ENCODE measurements at regions not wholly inside any gene's neighbourhood (a gene's known extent, or its start where the extent isn't known, plus 50 kb on each side); places are given as distances from the start of the nearest gene placed in this dataset.

GRCh38 chr7:27382307-27382706 is 139.7 kb downstream of the EVX1 start:
- H3F3A ChIP-seq (ENCODE audit: low read length, unreplicated experiment): no peaks in the 10 kb centered on the region
- no peaks in the 10 kb centered on the region for H3K4me1 ChIP-seq (ENCODE audit: insufficient read depth, low read length)
- no peaks in the 10 kb centered on the region for H3K9me2 ChIP-seq (replicated peaks; ENCODE audit: low read length)
- TF ChIP-seq CTCF (conservative IDR thresholded peaks at IDR 0.05; ENCODE audit: low read depth, low read length) (no peak), EZH2 (IDR thresholded peaks at IDR 0.05; ENCODE audit: low read length, unreplicated experiment) (no peak), EZH2phosphoT487 (IDR thresholded peaks at IDR 0.05; ENCODE audit: borderline replicate concordance, low read length) (no peak)
- no peak overlapping the region for H3K9ac ChIP-seq (ENCODE audit: low read length)
- H3K79me2 ChIP-seq (ENCODE audit: low read length): no peaks in the 10 kb centered on the region
- H3K9me3 ChIP-seq (ENCODE audit: low read length): no peaks in the 10 kb centered on the region
- ATAC-seq (no peak), DNase-seq (no peak)
- H3K4me3 ChIP-seq (ENCODE audit: low read length): no peak overlapping the region
- intact Hi-C loops (cut with micrococcal nuclease): no loop called here
- BruUV-seq (replicated peaks): no TSS peak
- H3K27ac ChIP-seq (ENCODE audit: low read length): no peak overlapping the region
- H3K27me3 ChIP-seq (ENCODE audit: low read length): no peaks in the 10 kb centered on the region
- no peak overlapping the region for H3K4me2 ChIP-seq (ENCODE audit: low read length)
- ChIA-PET POLR2A (ENCODE audit: unreplicated experiment) (no interaction called here), CTCF (no interaction called here)
- H4K20me1 ChIP-seq (ENCODE audit: low read length): no peaks in the 10 kb centered on the region
- no peaks in the 10 kb centered on the region for H3K36me3 ChIP-seq (ENCODE audit: low read depth, low read length)
- H2AFZ ChIP-seq (ENCODE audit: low read length): no peak overlapping the region

GRCh38 chr7:27386581-27386980 is 144.0 kb downstream of the EVX1 start:
- BruUV-seq (replicated peaks): no TSS peak
- Histone ChIP-seq H3K27ac (ENCODE audit: low read length) (no peak overlapping the region), H3K79me2 (ENCODE audit: low read length) (no peaks in the 10 kb centered on the region), H3K4me2 (ENCODE audit: low read length) (no peak overlapping the region), H3K27me3 (ENCODE audit: low read length) (no peaks in the 10 kb centered on the region), H3F3A (ENCODE audit: low read length, unreplicated experiment) (no peaks in the 10 kb centered on the region), H3K36me3 (ENCODE audit: low read depth, low read length) (no peaks in the 10 kb centered on the region), H3K4me3 (ENCODE audit: low read length) (no peak overlapping the region), H2AFZ (ENCODE audit: low read length) (no peak overlapping the region), H3K9me2 (replicated peaks; ENCODE audit: low read length) (no peaks in the 10 kb centered on the region), H3K9me3 (ENCODE audit: low read length) (no peaks in the 10 kb centered on the region), H3K9ac (ENCODE audit: low read length) (no peak overlapping the region), H3K4me1 (ENCODE audit: insufficient read depth, low read length) (peaks cover 7% of the 10 kb centered on the region; the same call in 1 of the 2 replicates), H4K20me1 (ENCODE audit: low read length) (no peaks in the 10 kb centered on the region)
- intact Hi-C loops (cut with micrococcal nuclease): no loop called here
- TF ChIP-seq CTCF (conservative IDR thresholded peaks at IDR 0.05; ENCODE audit: low read depth, low read length): no peak
- TF ChIP-seq EZH2 (IDR thresholded peaks at IDR 0.05; ENCODE audit: low read length, unreplicated experiment): no peak
- no peak for TF ChIP-seq EZH2phosphoT487 (IDR thresholded peaks at IDR 0.05; ENCODE audit: borderline replicate concordance, low read length)
- POLR2A ChIA-PET (ENCODE audit: unreplicated experiment): no interaction called here
- ATAC-seq (no peak), DNase-seq (no peak)
- CTCF ChIA-PET: no interaction called here

- H3K79me2 ChIP-seq (ENCODE audit: low read length): no peaks in the 10 kb centered on the region
- H4K20me1 ChIP-seq (ENCODE audit: low read length): no peaks in the 10 kb centered on the region
- no peak overlapping the region for H3K9ac ChIP-seq (ENCODE audit: low read length)
- H3K27me3 ChIP-seq (ENCODE audit: low read length): no peaks in the 10 kb centered on the region
- intact Hi-C loops (cut with micrococcal nuclease): no loop called here
- no peaks in the 10 kb centered on the region for H3K9me2 ChIP-seq (replicated peaks; ENCODE audit: low read length)
- H3K36me3 ChIP-seq (ENCODE audit: low read depth, low read length): no peaks in the 10 kb centered on the region
- peaks cover 7% of the 10 kb centered on the region; the same call in 1 of the 2 replicates for H3K4me1 ChIP-seq (ENCODE audit: insufficient read depth, low read length)
- no peak overlapping the region for H3K4me2 ChIP-seq (ENCODE audit: low read length)
- no peak overlapping the region for H3K4me3 ChIP-seq (ENCODE audit: low read length)
- no peaks in the 10 kb centered on the region for H3F3A ChIP-seq (ENCODE audit: low read length, unreplicated experiment)
- no peak for TF ChIP-seq EZH2 (IDR thresholded peaks at IDR 0.05; ENCODE audit: low read length, unreplicated experiment)
- no peak for TF ChIP-seq EZH2phosphoT487 (IDR thresholded peaks at IDR 0.05; ENCODE audit: borderline replicate concordance, low read length)
- no peak for TF ChIP-seq CTCF (conservative IDR thresholded peaks at IDR 0.05; ENCODE audit: low read depth, low read length)
- ATAC-seq (no peak), DNase-seq (no peak)
- no peak overlapping the region for H2AFZ ChIP-seq (ENCODE audit: low read length)
- no TSS peak for BruUV-seq (replicated peaks)
- CTCF ChIA-PET: no interaction called here
- H3K9me3 ChIP-seq (ENCODE audit: low read length): no peaks in the 10 kb centered on the region
- no peak overlapping the region for H3K27ac ChIP-seq (ENCODE audit: low read length)
- POLR2A ChIA-PET (ENCODE audit: unreplicated experiment): no interaction called here
Measured at GRCh38 chr7:27387864-27388263, 145.3 kb downstream of the EVX1 start.
